GM18519 (cell line): ENCODE measurements at regions not wholly inside any gene's neighbourhood (a gene's known extent, or its start where the extent isn't known, plus 50 kb on each side); places are given as distances from the start of the nearest gene placed in this dataset.

Source experiments
- ATAC-seq: cut with Tn5 transposase; IDR thresholded peaks from one replicate; pipeline ENCODE4 v1.9.1; 2021; ENCODE audit warnings: mild to moderate bottlenecking, moderate library complexity; ENCODE audit not compliant: unreplicated experiment, low FRiP score

GRCh38 chr7:130975731-130976130 is 241.7 kb upstream of the KLF14 start:
- no peak for ATAC-seq

- no peak for ATAC-seq
Observed at GRCh38 chr7:130982160-130982638, 248.2 kb upstream of the KLF14 start.

DNA sequence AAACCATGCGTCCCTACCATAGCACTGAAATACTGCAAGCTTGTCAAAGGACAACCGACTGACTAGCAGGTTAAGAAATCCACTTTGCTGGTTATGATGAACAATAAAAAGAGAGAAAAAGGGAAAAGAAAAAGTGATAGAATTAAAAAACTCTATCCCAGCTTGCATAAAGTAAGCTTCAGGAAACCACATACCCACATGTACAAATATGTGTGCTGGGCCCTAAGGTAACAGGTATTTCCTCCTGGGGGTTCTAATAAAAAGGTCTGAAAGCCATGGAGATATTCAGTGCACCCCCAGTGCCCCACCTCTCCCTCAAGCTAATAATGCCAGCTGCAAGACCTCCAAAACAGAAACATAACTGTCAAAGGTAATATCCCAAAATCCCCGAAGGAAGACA is 248.6 kb upstream of the KLF14 start:
- ATAC-seq, result no peak

DNA sequence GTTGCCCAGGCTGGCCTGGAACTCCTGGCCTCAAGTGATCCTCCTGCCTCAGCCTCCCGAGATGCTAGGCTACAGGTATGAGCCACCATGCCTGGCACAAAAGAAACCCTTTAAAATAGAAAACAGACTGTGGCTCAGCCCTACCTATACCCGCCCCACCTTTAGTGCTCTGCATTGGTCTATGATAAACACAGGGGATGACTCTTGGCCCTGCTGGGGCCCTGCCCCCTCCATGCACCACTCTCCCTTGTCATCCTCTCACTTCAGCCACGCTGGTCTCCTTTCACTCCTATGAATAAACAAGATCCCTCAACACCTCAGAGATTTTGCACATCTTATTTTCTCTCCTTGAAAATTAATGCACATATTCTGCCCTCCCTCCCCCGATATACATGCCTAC is 251.4 kb upstream of the KLF14 start:
- no peak for ATAC-seq

GRCh38 chr7:130986261-130986690 is 252.3 kb upstream of the KLF14 start:
- no peak for ATAC-seq

GRCh38 chr7:130987092-130987491 is 253.1 kb upstream of the KLF14 start:
- ATAC-seq, result no peak

GRCh38 chr7:130988443-130988842 is 254.4 kb upstream of the KLF14 start:
- ATAC-seq, result no peak

DNA sequence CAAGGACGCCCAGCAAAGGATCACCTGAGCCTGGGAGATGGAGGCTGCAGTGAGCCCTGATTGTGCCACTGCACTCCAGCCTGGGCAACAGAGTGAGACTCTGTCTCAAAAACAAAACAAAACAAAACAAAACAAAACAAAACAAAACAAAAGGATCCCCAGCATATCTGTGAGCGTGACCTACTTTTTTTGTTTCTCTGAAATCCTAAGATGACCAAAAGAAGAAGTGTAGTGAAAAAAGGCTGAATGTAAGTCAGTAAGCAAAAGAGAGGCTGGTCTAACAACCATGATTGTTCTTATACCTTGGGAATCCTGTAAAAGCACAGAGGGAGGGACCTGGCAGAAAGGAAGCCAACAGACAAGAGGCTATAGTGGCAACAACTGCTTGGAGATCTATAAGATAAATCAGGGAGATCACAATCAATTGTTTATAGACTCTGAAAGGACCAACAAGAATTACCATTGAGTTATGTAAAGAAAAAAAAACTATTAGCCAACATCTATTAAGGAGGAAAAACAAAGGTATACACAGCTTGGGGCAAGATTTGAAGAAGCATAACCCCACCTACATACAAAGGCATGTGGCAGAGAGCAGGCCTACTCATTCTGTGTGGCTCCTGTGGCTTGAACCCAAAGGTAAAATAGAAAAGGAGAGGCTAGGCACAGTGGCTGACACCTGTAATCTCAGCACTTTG is 255.2 kb upstream of the KLF14 start:
- ATAC-seq, result no peak

GRCh38 chr7:130990178-130990832 is 256.3 kb upstream of the KLF14 start:
- no peak for ATAC-seq

DNA sequence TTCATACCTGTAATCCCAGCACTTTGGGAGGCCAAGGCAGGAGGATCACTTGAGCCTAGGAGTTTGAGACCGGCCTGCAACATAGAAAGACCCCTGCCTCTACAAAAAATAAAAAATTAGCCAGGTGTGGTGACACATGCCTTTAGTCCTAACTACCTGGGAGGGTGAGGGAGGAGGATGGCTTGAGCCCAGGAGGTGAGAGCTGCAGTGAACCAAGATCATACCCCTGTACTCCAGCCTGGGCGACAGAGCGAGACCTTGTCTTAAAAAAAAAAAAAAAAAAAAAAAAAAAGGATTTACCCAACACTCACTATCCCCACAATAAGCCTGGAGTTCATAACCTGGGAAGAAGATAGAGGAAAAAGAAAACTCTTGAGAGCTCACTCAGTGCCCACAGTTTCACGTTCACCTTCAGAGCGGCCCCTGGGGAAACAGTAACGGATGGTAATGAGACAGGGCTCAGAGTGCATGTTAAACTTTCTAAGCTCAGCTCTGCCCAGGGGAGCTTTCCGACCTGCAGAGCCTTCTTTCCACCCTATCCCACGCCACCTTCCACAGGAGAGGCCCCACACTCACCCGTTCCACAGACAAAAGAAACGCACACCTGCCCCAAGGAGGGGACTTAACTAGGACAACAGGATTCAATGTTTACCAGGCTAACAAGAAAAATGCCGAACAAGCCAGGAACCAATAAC is 259.8 kb upstream of the KLF14 start:
- no peak for ATAC-seq

- no peak for ATAC-seq
Observed at GRCh38 chr7:130994378-130995115, 260.5 kb upstream of the KLF14 start.

DNA sequence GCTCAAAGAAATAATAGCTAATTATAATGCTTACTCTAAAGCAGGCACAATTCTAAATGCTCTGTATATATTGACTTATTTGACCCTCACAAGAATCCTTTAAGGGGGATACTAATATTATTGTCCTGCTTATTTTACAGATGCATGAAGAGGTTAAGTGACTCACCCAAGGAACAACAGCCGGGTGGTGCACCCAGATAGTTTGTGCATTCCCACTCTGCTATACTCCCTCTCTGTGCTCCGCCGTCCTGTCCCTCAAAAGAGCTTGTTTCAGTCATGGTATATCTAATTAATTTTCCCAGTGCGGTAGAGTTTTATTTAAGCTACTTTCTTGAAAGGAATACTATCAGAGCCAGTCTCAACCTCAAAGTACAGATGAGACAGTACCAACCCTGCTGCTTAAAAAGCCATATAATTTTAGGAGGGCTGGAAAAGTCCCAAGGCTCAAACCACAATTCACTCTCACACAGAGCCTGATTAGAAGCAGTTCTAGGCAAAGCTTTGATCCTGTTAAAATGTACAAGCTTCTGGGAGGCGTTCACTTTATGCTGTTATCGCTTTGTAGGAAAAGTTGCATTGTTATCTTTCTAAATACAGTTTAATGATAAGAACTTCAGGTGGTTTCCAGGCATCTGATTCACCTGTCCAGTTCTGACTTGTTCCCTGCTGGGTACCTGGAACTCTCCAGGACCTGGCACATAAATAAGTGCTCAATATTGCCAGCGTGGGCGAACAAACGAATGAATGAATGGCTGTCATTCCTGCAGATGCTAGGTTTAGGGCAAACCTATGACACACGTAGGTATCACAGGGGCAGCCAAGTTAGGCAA is 261.5 kb upstream of the KLF14 start:
- no peak for ATAC-seq

DNA sequence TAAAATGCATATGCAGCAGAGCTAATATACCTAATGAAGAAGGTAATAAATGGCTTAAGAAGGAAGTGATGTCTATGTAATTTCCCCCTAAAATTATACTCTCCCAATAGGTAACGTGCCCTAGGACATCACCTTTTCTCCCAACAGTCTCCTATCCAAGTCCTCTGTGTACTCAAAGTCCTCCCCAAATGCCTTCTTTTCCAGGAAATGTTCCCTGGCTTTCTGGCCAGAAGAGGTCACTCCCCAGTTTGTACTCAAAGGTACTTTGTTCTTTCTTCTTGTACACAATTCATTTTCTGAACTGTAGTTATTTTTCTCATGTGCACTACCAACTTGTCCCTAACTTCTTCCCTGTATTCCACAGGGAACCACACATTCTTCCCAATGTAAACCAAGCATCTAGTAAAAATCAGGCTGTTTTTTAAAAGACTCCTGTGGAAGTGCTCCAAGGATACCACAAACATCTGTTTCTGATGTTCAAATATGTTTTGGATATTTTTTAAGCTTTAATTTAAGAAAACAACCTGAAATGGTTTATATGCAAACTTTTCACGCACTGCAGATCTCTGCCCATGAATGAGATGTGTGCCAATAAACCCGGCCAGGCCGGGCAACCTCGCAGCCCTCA is 262.3 kb upstream of the KLF14 start:
- no peak for ATAC-seq

DNA sequence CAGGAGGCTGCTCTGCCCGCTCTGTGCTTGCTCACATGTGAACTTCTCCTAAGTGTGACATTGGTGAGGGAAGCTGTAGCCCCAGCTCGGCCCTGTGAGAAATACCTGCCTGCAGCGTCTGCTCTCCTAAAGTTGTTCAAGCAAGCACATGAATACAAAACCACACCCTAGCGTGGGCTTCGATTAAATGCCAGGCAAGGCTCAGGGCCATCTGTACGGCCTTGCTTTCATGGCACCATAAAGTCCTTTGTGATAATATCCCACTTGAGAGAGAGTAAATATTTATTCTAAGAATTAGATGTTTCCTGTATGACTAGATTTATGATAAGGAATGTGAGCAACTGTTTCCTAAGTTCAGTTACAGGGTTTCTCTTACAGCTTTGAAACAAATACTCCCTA is 262.8 kb upstream of the KLF14 start:
- no peak for ATAC-seq

DNA sequence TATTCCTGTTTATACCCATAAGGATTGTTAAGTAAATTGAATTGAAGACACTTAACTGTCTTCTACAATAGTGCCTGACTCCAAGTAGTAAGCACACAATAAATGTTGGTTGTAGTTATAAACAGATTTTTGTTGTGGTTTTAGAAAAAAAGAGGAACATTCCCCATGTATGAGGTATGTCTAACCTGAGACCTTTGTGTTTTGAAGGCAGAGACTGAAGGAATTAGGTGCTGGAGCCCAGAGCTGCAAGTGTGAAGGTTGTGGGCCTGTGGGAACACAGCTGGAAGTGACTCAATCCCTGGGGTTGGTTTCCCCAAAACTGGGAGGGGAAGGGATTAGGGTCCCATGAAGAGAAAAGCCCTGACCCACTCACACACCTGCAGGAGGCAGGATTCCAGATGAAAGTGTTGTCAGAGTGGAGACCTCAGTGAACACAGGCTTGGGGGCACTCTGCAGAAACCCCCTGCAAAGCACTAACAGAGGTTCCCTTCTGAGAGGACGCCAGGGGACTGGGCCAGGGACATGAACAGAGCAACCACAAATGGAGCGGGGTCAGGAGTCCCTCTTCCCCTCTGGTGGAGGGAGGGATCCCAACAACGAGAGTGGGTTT is 265.1 kb upstream of the KLF14 start:
- ATAC-seq, result no peak

DNA sequence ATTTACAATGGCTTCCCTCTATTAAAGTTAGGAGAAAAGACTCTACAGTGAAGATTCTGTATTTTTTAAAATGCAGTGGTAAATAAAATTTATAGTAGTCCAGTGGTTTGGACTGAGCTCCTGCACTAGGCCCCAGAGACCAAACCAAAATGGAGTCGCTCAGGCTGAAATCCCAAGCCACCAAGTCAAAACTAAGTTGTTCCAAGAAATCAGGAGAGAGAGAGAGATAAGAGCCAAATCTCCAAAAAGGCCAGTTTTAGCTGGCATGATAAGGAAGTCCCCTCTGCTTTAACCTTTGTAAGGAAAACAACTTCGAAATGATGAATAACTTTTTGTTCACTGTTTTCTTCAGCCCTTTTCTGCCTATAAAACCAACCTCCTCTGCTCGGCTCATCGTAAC is 265.9 kb upstream of the KLF14 start:
- no peak for ATAC-seq

GRCh38 chr7:131000389-131000788 is 266.4 kb upstream of the KLF14 start:
- no peak for ATAC-seq

DNA sequence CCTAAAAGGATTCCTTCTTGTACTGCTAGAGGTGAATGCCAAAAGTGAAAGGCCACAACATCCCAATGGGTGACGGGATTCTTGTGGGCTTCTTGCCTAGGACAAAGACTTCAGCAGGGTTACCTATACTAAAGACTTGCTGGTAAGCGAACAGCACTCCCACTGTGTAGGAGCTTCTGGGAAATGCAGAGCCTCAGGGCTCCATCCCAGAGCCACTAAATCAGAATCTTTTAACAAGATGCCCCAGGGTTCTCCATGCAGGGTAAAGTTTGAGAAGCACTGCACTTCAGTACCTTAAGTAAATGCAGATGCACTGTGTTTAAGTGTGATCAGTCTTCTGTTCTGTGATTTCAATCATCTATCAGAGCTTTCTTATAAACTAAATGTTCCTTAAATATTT is 266.9 kb upstream of the KLF14 start:
- ATAC-seq, result no peak

DNA sequence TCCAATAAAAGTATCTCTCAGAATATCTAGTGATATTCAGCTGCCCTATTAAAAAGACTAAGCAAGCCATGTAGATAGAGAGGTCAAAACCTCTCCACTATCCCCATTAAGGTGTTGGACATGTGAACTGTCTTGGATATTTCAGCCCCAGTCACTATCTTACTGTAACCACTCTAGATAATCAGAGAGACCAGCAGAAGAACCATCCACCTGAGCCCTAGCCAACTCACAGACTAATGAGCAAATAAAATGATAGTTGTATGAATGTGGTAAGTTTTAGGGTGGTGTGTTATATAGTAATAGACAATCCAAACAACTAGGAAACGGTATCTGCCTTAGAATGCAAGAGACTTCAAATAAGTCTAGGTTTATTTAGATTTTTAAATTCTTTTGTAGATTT is 268.6 kb upstream of the KLF14 start:
- no peak for ATAC-seq
